ENCODE measurements at regions not wholly inside any gene's neighbourhood (a gene's known extent, or its start where the extent isn't known, plus 50 kb on each side); places are given as distances from the start of the nearest gene placed in this dataset.

DNA sequence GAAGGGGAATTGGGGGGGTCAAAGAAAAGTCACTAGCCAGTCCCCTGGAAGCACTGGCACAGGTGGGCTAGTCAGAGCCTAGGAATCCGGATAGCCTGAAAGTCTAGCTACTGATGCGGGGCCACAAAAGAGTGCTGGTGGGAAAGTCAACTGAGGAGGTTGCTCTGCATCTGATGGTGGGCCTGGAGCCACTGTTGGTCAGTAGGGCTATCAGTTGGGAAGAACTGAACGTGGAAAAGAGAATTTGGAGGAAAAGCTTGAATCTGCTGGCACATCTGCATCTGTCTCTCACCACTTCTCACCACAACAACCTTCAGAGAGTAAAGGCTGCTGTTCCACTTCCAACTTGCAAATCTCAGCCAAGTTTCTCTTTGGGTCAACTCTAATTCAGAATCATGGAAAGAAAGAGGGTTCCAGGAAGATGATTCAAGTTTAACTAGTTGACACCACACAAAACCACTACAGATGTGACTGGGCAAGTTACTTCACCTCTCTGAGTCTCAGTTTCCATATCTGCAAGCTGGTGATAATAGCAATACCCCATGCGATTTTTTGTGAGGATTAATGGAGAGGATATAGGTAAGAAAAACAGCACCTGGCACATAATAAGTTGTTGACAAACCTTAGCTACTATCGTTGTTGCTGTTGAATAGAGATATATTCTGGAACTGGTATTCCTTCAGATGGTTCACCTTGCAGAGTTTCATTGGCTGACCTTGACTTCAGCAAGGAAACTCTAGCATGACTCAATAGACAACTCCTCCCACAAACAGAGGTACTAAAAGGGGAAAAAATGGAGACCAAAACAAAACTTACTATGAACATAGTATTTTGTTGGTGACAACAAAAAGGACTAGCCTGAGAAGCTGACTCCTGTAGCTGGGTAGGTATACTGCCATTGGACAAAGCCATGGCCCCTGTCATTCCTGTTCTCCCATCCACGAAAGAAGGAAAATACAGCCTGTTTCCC is 280.2 kb upstream of the STT3B start:
- TF ChIP-seq, protein P1, sequence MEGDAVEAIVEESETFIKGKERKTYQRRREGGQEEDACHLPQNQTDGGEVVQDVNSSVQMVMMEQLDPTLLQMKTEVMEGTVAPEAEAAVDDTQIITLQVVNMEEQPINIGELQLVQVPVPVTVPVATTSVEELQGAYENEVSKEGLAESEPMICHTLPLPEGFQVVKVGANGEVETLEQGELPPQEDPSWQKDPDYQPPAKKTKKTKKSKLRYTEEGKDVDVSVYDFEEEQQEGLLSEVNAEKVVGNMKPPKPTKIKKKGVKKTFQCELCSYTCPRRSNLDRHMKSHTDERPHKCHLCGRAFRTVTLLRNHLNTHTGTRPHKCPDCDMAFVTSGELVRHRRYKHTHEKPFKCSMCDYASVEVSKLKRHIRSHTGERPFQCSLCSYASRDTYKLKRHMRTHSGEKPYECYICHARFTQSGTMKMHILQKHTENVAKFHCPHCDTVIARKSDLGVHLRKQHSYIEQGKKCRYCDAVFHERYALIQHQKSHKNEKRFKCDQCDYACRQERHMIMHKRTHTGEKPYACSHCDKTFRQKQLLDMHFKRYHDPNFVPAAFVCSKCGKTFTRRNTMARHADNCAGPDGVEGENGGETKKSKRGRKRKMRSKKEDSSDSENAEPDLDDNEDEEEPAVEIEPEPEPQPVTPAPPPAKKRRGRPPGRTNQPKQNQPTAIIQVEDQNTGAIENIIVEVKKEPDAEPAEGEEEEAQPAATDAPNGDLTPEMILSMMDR (optimal IDR thresholded peaks at IDR 0.05 in 1 of 3, IDR thresholded peaks at IDR 0.05 in 1 of 3, conservative IDR thresholded peaks at IDR 0.05 in 1 of 3; ENCODE audit: extremely low read depth in 1 of 3, insufficient read depth in 2 of 3, low read length in 3 of 3), result no peak
- H3K79me2 ChIP-seq (ENCODE audit: control insufficient read depth, insufficient read depth, low read length), result no peaks in the 10 kb centered on the region
- peak; percentile 56 for FAIRE-seq

DNA sequence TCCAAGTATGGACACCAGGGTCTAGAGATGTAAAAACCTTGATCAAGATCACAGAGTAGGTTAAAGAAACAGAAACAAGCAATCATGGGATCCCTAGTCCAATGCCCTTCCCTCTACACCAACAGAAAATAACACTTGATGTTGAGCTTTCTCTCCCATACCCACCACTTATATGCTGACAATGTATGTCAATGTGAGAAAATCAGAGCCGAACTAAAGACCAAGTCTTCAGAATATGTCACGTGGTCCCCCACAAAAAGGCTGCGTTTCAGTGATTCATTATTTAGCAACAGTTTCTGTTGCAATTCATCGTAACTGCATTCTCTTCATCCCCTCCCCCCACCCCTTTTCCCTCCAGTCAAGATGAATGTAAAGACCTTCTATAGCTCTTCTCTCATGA is 278.9 kb upstream of the STT3B start:
- H3K4me1 ChIP-seq (ENCODE audit: control insufficient read depth, extremely low read depth, insufficient read depth, low read length), result peaks cover 9% of the 10 kb centered on the region
- no peak overlapping the region for H3K4me2 ChIP-seq (ENCODE audit: control insufficient read depth, extremely low read depth, insufficient read depth, low read depth, low read length)
- TF ChIP-seq, protein P1 (optimal IDR thresholded peaks at IDR 0.05 in 1 of 3, IDR thresholded peaks at IDR 0.05 in 1 of 3, conservative IDR thresholded peaks at IDR 0.05 in 1 of 3; ENCODE audit: extremely low read depth in 1 of 3, insufficient read depth in 2 of 3, low read length in 3 of 3), result no peak
- TF ChIP-seq EZH2 (IDR thresholded peaks at IDR 0.05; ENCODE audit: low read length), result no peak
- H2AFZ ChIP-seq (ENCODE audit: control insufficient read depth, low read length), result no peak overlapping the region
- no peak for DNase-seq (ENCODE audit: low read depth, low spot score)
- H4K20me1 ChIP-seq (ENCODE audit: control insufficient read depth, extremely low read depth, insufficient read depth, low read length), result no peaks in the 10 kb centered on the region
- H3K9me3 ChIP-seq (ENCODE audit: control insufficient read depth, low read depth, low read length), result no peaks in the 10 kb centered on the region
- no peak overlapping the region for H3K27ac ChIP-seq (ENCODE audit: control insufficient read depth, insufficient read depth, low read length)
- FAIRE-seq, result no peak
- H3K79me2 ChIP-seq (ENCODE audit: control insufficient read depth, insufficient read depth, low read length), result no peaks in the 10 kb centered on the region
- H3K36me3 ChIP-seq (ENCODE audit: control insufficient read depth in 2 of 2, extremely low read depth in 1 of 2, insufficient read depth in 2 of 2, low read length in 2 of 2), result no peaks in the 10 kb centered on the region
- no peak overlapping the region for H3K4me3 ChIP-seq (ENCODE audit: control insufficient read depth in 2 of 3, extremely low read depth in 1 of 3, insufficient read depth in 2 of 3, low read depth in 1 of 3, low read length in 3 of 3)
- H3K9ac ChIP-seq (ENCODE audit: control insufficient read depth, extremely low read depth, insufficient read depth, low read length), result no peak overlapping the region
- no peaks in the 10 kb centered on the region for H3K27me3 ChIP-seq (ENCODE audit: control insufficient read depth, extremely low read depth, insufficient read depth, low read length)
- no peaks in the 10 kb centered on the region for H3K9me1 ChIP-seq (ENCODE audit: control insufficient read depth, extremely low read depth, insufficient read depth, low read length)
- dilution Hi-C loops (cut with MboI; ENCODE audit: extremely low pct_ligation_motif_present, low sequenced_read_pairs), result no loop called here

More for the DNA sequence above, 280.2 kb upstream of the STT3B start:
- dilution Hi-C loops (cut with MboI; ENCODE audit: extremely low pct_ligation_motif_present, low sequenced_read_pairs), result no loop called here
- H4K20me1 ChIP-seq (ENCODE audit: control insufficient read depth, extremely low read depth, insufficient read depth, low read length), result no peaks in the 10 kb centered on the region
- H3K9me1 ChIP-seq (ENCODE audit: control insufficient read depth, extremely low read depth, insufficient read depth, low read length), result no peaks in the 10 kb centered on the region
- H3K4me1 ChIP-seq (ENCODE audit: control insufficient read depth, extremely low read depth, insufficient read depth, low read length), result peaks cover 18% of the 10 kb centered on the region
- H3K9me3 ChIP-seq (ENCODE audit: control insufficient read depth, low read depth, low read length), result no peaks in the 10 kb centered on the region
- no peak overlapping the region for H2AFZ ChIP-seq (ENCODE audit: control insufficient read depth, low read length)
- no peaks in the 10 kb centered on the region for H3K36me3 ChIP-seq (ENCODE audit: control insufficient read depth in 2 of 2, extremely low read depth in 1 of 2, insufficient read depth in 2 of 2, low read length in 2 of 2)
- H3K9ac ChIP-seq (ENCODE audit: control insufficient read depth, extremely low read depth, insufficient read depth, low read length), result no peak overlapping the region
- DNase-seq (ENCODE audit: low read depth, low spot score), result no peak
- H3K27me3 ChIP-seq (ENCODE audit: control insufficient read depth, extremely low read depth, insufficient read depth, low read length), result no peaks in the 10 kb centered on the region
- H3K27ac ChIP-seq (ENCODE audit: control insufficient read depth, insufficient read depth, low read length), result no peak overlapping the region
- no peak overlapping the region for H3K4me2 ChIP-seq (ENCODE audit: control insufficient read depth, extremely low read depth, insufficient read depth, low read depth, low read length)
- no peak overlapping the region for H3K4me3 ChIP-seq (ENCODE audit: control insufficient read depth in 2 of 3, extremely low read depth in 1 of 3, insufficient read depth in 2 of 3, low read depth in 1 of 3, low read length in 3 of 3)

Data from keratinocyte (primary cell).